Stimulated activated CD4-positive, alpha-beta T cell treated with anti-CD3 and anti-CD28 coated beads, Interleukin-2, amount 100 ng/mL, for 48 hours (primary cell): ENCODE measurements at regions not wholly inside any gene's neighbourhood (a gene's known extent, or its start where the extent isn't known, plus 50 kb on each side); places are given as distances from the start of the nearest gene placed in this dataset.
"Not testable (repeated sequence)": the region's sequence is repeated elsewhere in the genome, so short reads cannot be mapped to it uniquely, and the experiment has no call there.

ENCODE experiments used
- DNase-seq, 2 donors: peaks; one replicate each; pipeline ENCODE4 v3.0.0-alpha.2; 2020

GRCh38 chr4:160125576-160126287, 1022.9 kb downstream of the RAPGEF2 start:
- not testable (repeated sequence) for DNase-seq

DNA sequence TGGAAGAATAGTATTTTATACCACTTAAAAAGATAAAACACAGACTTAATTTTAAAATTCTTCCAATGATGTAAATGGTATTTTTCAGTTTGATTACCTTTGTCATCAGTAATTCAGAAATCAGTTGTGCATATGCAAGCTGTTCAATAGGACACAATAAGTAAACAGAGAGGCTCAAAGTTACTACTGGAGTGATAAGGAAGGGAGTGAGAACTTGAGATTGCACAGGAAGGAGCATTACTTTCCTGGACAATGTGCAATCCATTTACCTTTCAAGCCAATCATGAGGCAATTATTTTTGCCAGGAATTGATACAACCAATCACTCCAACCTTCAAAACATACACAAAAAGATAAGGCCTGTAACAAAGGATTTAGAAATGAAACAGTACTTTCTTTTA, 1024.3 kb downstream of the RAPGEF2 start:
- DNase-seq = no peak

- no peak for DNase-seq
Observed at GRCh38 chr4:160129439-160129838, 1026.6 kb downstream of the RAPGEF2 start.

DNA sequence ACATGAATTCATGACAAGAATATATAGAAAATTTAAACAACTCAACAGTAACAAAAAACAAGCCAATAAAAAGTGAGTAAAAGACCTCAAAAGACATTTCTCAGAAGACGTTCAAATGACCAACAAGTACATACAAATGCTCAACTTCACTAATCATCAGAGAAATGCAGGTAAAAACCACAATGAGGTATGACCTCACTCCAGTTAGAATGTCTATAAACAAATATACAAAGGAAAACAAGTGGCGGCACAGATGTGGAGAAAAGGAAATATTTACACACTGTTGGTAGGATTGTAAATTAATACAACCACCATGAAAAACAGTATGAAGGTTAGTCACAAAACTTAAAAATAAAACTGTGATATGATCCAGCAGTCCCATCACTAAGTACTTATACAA, 1033.1 kb downstream of the RAPGEF2 start:
- no peak for DNase-seq

GRCh38 chr4:160141206-160141605, 1038.3 kb downstream of the RAPGEF2 start:
- DNase-seq = no peak

DNA sequence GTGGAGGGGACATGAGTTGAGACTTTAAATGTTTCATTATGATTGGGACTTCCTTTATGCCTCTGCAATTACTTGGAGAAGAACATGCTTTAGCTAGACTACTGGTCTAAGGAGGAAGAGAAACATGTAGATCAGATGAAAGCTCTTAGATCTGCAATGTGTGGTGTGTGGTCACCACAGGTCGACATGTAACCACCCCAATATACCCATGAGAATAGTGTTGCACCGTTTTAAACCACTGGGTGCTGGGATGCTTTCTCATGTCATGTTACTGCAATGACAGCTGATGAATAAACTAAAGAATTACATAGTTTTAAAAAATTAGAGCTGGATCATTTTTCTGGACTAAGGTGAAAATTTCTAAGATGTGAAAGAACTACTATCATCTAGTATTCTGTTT, 1039.7 kb downstream of the RAPGEF2 start:
- no peak for DNase-seq

- DNase-seq = no peak
Observed at GRCh38 chr4:160143574-160143973, 1040.7 kb downstream of the RAPGEF2 start.

- DNase-seq = no peak
Observed at GRCh38 chr4:160159457-160159856, 1056.6 kb downstream of the RAPGEF2 start.

GRCh38 chr4:160161026-160161425, 1058.1 kb downstream of the RAPGEF2 start:
- no peak for DNase-seq

DNA sequence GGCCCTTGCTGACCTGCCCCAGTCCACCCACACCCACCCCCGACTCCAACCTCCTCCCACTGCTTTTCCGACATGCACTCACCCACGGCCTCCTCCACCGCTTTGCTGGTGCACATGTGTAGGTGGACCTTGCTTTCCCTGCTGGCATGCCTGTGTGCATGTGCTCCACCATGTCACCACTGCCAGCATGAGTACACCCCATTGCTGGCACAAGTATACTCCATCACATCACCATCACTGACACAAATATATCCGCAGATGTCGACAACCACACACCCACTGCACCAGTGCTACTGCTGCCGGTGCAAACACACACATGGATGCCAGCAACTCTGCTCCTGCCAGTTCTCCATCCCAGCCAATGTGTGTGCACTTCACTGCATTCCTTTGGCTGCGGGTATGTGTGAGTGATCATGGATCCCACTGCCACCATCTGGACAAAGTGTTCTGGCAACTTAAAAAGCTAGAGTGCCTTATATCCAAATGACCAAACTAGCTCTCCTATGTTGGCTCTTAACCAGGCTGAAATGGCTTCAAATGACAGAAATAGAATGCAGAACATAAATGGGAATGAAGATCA, 1072.3 kb downstream of the RAPGEF2 start:
- no peak for DNase-seq

DNA sequence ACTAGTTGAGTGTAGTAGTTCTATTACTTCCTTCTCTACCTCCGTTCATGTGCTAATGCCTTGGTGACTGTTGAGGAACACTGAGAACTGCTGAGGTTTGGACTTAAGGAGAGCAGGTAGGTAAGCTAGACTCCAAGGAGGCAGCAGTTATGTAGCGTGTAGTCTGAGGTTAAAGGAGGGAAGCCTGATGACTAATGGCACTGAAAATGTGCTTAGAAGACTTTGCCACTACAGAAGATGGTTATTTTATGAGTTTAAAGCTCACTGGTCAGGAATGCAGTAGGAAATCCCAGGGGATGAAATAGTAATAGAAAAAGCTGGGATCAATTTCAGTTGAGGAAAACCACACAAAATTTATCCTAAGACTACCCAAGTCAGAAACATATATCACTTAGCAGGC, 1077.3 kb downstream of the RAPGEF2 start:
- DNase-seq = no peak

GRCh38 chr4:160182727-160183126, 1079.8 kb downstream of the RAPGEF2 start:
- DNase-seq = no peak

- DNase-seq = no peak
Observed at GRCh38 chr4:160184884-160185283, 1082.0 kb downstream of the RAPGEF2 start.

DNA sequence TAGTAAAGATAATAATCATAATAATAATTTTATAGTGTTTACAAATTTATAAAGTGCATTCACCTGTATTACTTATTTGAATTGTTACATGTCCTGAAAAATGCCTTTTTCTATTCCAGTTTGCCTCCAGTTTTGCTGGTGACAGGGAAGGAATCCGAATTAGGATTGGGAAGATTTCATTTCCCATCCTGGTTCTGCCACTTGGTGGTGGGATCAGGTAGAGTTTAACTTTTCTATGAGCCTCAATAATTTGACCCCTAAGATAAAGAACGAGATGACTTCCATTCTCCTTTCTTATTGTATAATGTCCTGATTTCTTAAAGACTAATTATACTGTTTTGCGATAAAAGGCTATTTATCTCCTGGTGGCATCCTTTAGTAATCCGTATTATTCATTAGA, 1090.9 kb downstream of the RAPGEF2 start:
- no peak for DNase-seq

- no peak for DNase-seq
Observed at GRCh38 chr4:160194716-160195115, 1091.8 kb downstream of the RAPGEF2 start.

- DNase-seq = no peak
Observed at GRCh38 chr4:160202802-160203201, 1099.9 kb downstream of the RAPGEF2 start.

- no peak for DNase-seq
Observed at GRCh38 chr4:160212078-160212477, 1109.2 kb downstream of the RAPGEF2 start.

- DNase-seq = no peak
Observed at GRCh38 chr4:160213366-160213765, 1110.5 kb downstream of the RAPGEF2 start.

GRCh38 chr4:160217352-160217751, 1114.5 kb downstream of the RAPGEF2 start:
- no peak for DNase-seq

DNA sequence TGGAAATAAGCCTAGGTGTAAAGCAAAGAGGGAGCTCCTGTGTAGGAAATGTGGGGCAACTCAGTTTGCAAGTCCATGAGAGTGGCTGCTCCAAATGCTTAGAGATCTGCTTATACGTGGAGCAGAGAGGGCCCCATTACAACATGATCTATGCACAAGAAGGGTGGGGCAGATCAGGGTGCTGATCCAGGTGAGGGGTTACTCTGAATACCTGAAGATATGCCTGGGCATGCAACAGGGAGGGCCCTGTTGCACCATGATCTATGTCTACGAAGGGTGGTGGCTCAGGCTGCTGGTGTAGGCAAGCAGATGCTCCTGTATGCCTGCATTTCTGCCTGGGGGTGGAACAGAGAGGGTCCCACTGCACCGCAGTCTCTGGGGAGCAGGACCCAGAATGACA, 1121.2 kb downstream of the RAPGEF2 start:
- DNase-seq = no peak

DNA sequence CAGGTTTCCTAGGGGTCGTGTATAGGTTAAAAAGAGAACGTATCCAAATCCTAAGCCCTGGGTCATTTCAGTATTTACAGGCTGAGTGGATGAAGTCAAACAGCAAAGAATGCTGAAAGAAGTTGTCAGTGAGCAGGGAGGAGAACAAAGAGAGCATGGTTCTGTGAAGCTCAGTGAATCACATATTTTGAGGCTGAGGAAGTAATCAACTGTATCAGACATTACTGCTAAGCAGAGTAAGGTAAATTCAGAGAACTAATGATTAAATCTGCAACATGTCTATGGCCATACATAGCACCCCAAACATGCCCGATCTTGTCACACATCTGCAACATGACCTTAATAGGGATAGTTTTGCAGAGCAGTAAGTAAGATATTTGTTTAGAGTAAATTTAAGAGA, 1130.3 kb downstream of the RAPGEF2 start:
- DNase-seq = no peak

DNA sequence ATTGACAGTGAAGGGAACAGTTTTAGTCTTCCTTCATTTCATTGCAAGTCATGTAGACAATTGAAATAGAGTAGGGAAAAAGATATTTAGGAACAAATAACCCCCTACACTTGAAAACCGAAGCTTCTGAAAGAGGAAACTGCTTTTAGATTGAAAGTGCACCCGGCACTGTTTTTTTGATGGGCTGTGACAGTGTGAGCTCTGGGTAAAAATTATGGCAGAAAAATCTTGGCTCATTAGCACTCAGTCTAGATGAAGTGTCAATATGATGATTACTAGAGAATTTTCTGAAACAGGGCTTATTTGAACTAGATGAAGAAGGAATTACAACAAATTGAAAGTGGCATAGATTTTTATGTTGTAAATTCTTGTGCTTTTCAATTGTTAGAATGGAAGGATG, 1132.4 kb downstream of the RAPGEF2 start:
- no peak for DNase-seq

GRCh38 chr4:160235771-160236170, 1132.9 kb downstream of the RAPGEF2 start:
- no peak for DNase-seq

- no peak for DNase-seq
Observed at GRCh38 chr4:160238790-160239189, 1135.9 kb downstream of the RAPGEF2 start.

- no peak for DNase-seq
Observed at GRCh38 chr4:160247091-160247656, 1144.3 kb downstream of the RAPGEF2 start.
